SW 1271 (cell line): ENCODE measurements at regions not wholly inside any gene's neighbourhood (a gene's known extent, or its start where the extent isn't known, plus 50 kb on each side); places are given as distances from the start of the nearest gene placed in this dataset.
"Not testable (repeated sequence)": the region's sequence is repeated elsewhere in the genome, so short reads cannot be mapped to it uniquely, and the experiment has no call there.

Experiments
- DNase-seq, 2 experiments: peaks; one replicate each; lab custom pipeline; 2025; lab: John Stamatoyannopoulos, UW

- no peak for DNase-seq
Observed at GRCh38 chr4:112946127-112946526, 103.3 kb upstream of the ANK2 start.

- no peak for DNase-seq
Observed at GRCh38 chr4:112947616-112948015, 101.8 kb upstream of the ANK2 start.

GRCh38 chr4:112951362-112952312 lies 97.8 kb upstream of the ANK2 start:
- DNase-seq = peak in 1 of 2 experiments; percentile 10

- DNase-seq = no peak
Observed at GRCh38 chr4:112952313-112952700, 97.1 kb upstream of the ANK2 start.

- no peak for DNase-seq
Observed at GRCh38 chr4:112953262-112953661, 96.2 kb upstream of the ANK2 start.

- no peak for DNase-seq
Observed at GRCh38 chr4:112954286-112954685, 95.2 kb upstream of the ANK2 start.

GRCh38 chr4:112956484-112956896 lies 93.0 kb upstream of the ANK2 start:
- DNase-seq = no peak

GRCh38 chr4:112957764-112958163 lies 91.7 kb upstream of the ANK2 start:
- not testable (repeated sequence) for DNase-seq

GRCh38 chr4:112966701-112967488 lies 82.6 kb upstream of the ANK2 start:
- no peak for DNase-seq

GRCh38 chr4:112968451-112969159 lies 80.8 kb upstream of the ANK2 start:
- DNase-seq = no peak

GRCh38 chr4:112970903-112971302 lies 78.5 kb upstream of the ANK2 start:
- no peak for DNase-seq

GRCh38 chr4:112973750-112974251 lies 75.7 kb upstream of the ANK2 start:
- no peak for DNase-seq

GRCh38 chr4:112975567-112976355 lies 73.7 kb upstream of the ANK2 start:
- no peak for DNase-seq

- no peak for DNase-seq
Observed at GRCh38 chr4:112978691-112979472, 70.6 kb upstream of the ANK2 start.

- DNase-seq = no peak
Observed at GRCh38 chr4:112979881-112980421, 69.5 kb upstream of the ANK2 start.

- no peak for DNase-seq
Observed at GRCh38 chr4:112982680-112983079, 66.8 kb upstream of the ANK2 start.

GRCh38 chr4:112994732-112995464 lies 54.6 kb upstream of the ANK2 start:
- DNase-seq = no peak
